OCI-LY1 (cell line): ENCODE measurements at regions not wholly inside any gene's neighbourhood (a gene's known extent, or its start where the extent isn't known, plus 50 kb on each side); places are given as distances from the start of the nearest gene placed in this dataset.

Experiments used
- H2AFZ ChIP-seq: fragments of 200-600 bp; sonication (generic), shearing (Covaris generic); 2 replicates; pipeline ENCODE4 v1.6.0; 2014; ENCODE audit warnings: antibody characterized with exemption, mild to moderate bottlenecking, low read length
- H3F3A ChIP-seq: fragments of 200-600 bp; sonication (generic), shearing (Covaris generic); 2 replicates; pipeline ENCODE4 v1.6.0; 2014; ENCODE audit warnings: mild to moderate bottlenecking, antibody characterized with exemption, low read length, moderate library complexity; ENCODE audit not compliant: insufficient read depth
- H3K27ac ChIP-seq: fragments of 200-600 bp; sonication (generic); 2 replicates; pipeline ENCODE4 v1.5.1; 2014; ENCODE audit warnings: low read length, mixed run types, mild to moderate bottlenecking, low read depth; ENCODE audit not compliant: poor library complexity, severe bottlenecking
- H3K27me3 ChIP-seq: fragments of 200-600 bp; sonication (generic); 2 replicates; pipeline ENCODE4 v1.6.0; 2014; ENCODE audit warnings: antibody characterized with exemption, mild to moderate bottlenecking, low read length, moderate library complexity; ENCODE audit not compliant: insufficient read depth
- H3K36me3 ChIP-seq: fragments of 200-600 bp; sonication (generic); 2 replicates; pipeline ENCODE4 v1.6.1; 2014; ENCODE audit warnings: mild to moderate bottlenecking, antibody characterized with exemption, low read length, moderate library complexity, mixed read lengths; ENCODE audit not compliant: insufficient read depth
- H3K4me1 ChIP-seq: fragments of 200-600 bp; sonication (generic); 2 replicates; pipeline ENCODE4 v1.5.1; 2014; ENCODE audit warnings: mild to moderate bottlenecking, low read length, moderate library complexity; ENCODE audit not compliant: insufficient read depth, severe bottlenecking
- H3K4me2 ChIP-seq: fragments of 200-600 bp; sonication (generic), shearing (Covaris generic); 2 replicates; pipeline ENCODE4 v1.6.1; 2014; ENCODE audit warnings: low read length
- H3K4me3 ChIP-seq: fragments of 200-600 bp; sonication (generic); 2 replicates; pipeline ENCODE4 v1.5.1; 2014; ENCODE audit warnings: low read length, low read depth, mild to moderate bottlenecking, mixed read lengths; ENCODE audit not compliant: poor library complexity, severe bottlenecking
- H3K79me2 ChIP-seq: fragments of 200-600 bp; shearing (Covaris generic); 2 replicates; pipeline ENCODE4 v1.6.1; 2016; ENCODE audit warnings: mixed run types, low read length, mixed read lengths; ENCODE audit not compliant: insufficient read depth
- H3K9ac ChIP-seq: fragments of 200-600 bp; sonication (generic), shearing (Covaris generic); 2 replicates; pipeline ENCODE4 v1.6.1; 2014; ENCODE audit warnings: mild to moderate bottlenecking, low read length, mixed read lengths
- H3K9me2 ChIP-seq: fragments of 200-600 bp; sonication (generic), shearing (Covaris generic); 2 replicates; pipeline ENCODE4 v1.6.1; 2014; ENCODE audit warnings: low read depth, mild to moderate bottlenecking, low read length, mixed read lengths
- H3K9me3 ChIP-seq: fragments of 200-600 bp; shearing (Covaris generic); 2 replicates; pipeline ENCODE4 v1.6.1; 2014; ENCODE audit warnings: low read length, mixed read lengths
- H4K20me1 ChIP-seq: fragments of 200-600 bp; sonication (generic), shearing (Covaris generic); 2 replicates; pipeline ENCODE4 v1.6.0; 2016; ENCODE audit warnings: mild to moderate bottlenecking, low read length; ENCODE audit not compliant: insufficient read depth
- CTCF ChIP-seq: fragments of 200-600 bp; sonication (generic), shearing (Covaris generic); IDR thresholded peaks from 2 replicates; pipeline ENCODE4 v1.5.1; 2017; ENCODE audit warnings: mild to moderate bottlenecking, antibody characterized with exemption, low read length, moderate library complexity, mixed read lengths
- EZH2 ChIP-seq: fragments of 200-600 bp; sonication (generic), shearing (Covaris generic); IDR thresholded peaks from 2 replicates; pipeline ENCODE4 v1.8.0; 2017; ENCODE audit warnings: borderline replicate concordance, mixed run types, mild to moderate bottlenecking, antibody characterized with exemption, low read length, moderate library complexity, mixed read lengths

- Histone ChIP-seq H3K79me2 (no peaks in the 10 kb centered on the region), H3K36me3 (no peaks in the 10 kb centered on the region), H3K9me3 (no peaks in the 10 kb centered on the region), H3K4me2 (peak overlapping the region; percentile 63), H4K20me1 (no peaks in the 10 kb centered on the region), H3K27ac (peak overlapping the region; percentile 99), H3K4me3 (peak overlapping the region; percentile 39), H3K9me2 (no peaks in the 10 kb centered on the region), H3K9ac (peak overlapping the region; percentile 62), H3K4me1 (peaks cover 100% of the 10 kb centered on the region), H3K27me3 (no peaks in the 10 kb centered on the region), H2AFZ (no peak overlapping the region), H3F3A (peaks cover 5% of the 10 kb centered on the region; the same call in 1 of the 2 replicates)
- TF ChIP-seq CTCF (no peak), EZH2 (no peak)
These were observed 447.6 kb upstream of the ID2 start for GRCh38 chr2:8234253-8234652.

- H3K4me3 ChIP-seq: peak overlapping the region; percentile 39
- no peak overlapping the region for H2AFZ ChIP-seq
- H4K20me1 ChIP-seq: no peaks in the 10 kb centered on the region
- H3K79me2 ChIP-seq: no peaks in the 10 kb centered on the region
- no peaks in the 10 kb centered on the region for H3K9me3 ChIP-seq
- H3K27me3 ChIP-seq: no peaks in the 10 kb centered on the region
- peaks cover 5% of the 10 kb centered on the region; the same call in 1 of the 2 replicates for H3F3A ChIP-seq
- no peaks in the 10 kb centered on the region for H3K36me3 ChIP-seq
- peak overlapping the region; percentile 62 for H3K9ac ChIP-seq
- peak overlapping the region; percentile 99 for H3K27ac ChIP-seq
- peak overlapping the region; percentile 63 for H3K4me2 ChIP-seq
- H3K4me1 ChIP-seq: peaks cover 100% of the 10 kb centered on the region
- H3K9me2 ChIP-seq: no peaks in the 10 kb centered on the region
- TF ChIP-seq EZH2: no peak
- TF ChIP-seq CTCF: no peak
These were observed 447.0 kb upstream of the ID2 start for GRCh38 chr2:8234757-8235374.

GRCh38 chr2:8235419-8235818 is 446.4 kb upstream of the ID2 start:
- Histone ChIP-seq H2AFZ (no peak overlapping the region), H3K9me3 (no peaks in the 10 kb centered on the region), H3F3A (peaks cover 5% of the 10 kb centered on the region; the same call in 1 of the 2 replicates), H3K4me3 (peak overlapping the region; percentile 31), H3K4me1 (peaks cover 96% of the 10 kb centered on the region), H4K20me1 (no peaks in the 10 kb centered on the region), H3K9me2 (no peaks in the 10 kb centered on the region), H3K27me3 (no peaks in the 10 kb centered on the region), H3K36me3 (no peaks in the 10 kb centered on the region), H3K4me2 (peak overlapping the region; percentile 63), H3K79me2 (no peaks in the 10 kb centered on the region), H3K9ac (peak overlapping the region; percentile 56), H3K27ac (peak overlapping the region; percentile 99)
- TF ChIP-seq CTCF (no peak), EZH2 (no peak)
